ENCODE measurements at regions not wholly inside any gene's neighbourhood (a gene's known extent, or its start where the extent isn't known, plus 50 kb on each side); places are given as distances from the start of the nearest gene placed in this dataset.

- no peak for TF ChIP-seq IFI16 (CRISPR knock-in tag; IDR thresholded peaks at IDR 0.05)
Observed at GRCh38 chr10:128883231-128884032, 583.6 kb upstream of the MGMT start (continued).

DNA sequence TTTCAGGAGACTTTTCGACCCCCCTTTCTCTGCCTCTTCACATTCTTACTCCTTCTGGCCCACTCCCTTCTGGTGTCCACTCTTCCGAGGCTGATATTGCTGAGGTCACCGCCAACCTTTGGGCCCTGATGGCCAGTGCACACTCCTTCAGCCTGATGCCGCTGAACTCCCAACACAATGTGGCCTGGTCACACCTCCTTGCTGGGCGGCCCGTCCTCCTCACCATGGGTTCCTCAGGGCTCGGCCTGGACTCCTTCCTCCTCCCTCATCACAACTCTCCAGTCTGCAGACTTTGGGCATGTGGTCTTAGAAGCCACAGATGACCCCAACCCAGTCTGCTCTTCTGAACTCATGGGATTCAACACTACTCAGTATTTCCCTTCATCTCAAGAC, 583.0 kb upstream of the MGMT start:
- Histone ChIP-seq H3K4me3 (no peak overlapping the region), H2AFZ (ENCODE audit: low read depth, low read length) (no peak overlapping the region), H3K27ac (ENCODE audit: extremely low read depth, low read depth, low read length) (no peak overlapping the region), H3K4me1 (replicated peaks in 1 of 2; ENCODE audit: control insufficient read depth in 2 of 2, insufficient read depth in 2 of 2, low read length in 2 of 2) (no peaks in the 10 kb centered on the region), H4K20me1 (replicated peaks; ENCODE audit: control insufficient read depth, insufficient read depth, low read length) (no peaks in the 10 kb centered on the region), H3K27me3 (ENCODE audit: control insufficient read depth in 2 of 2, insufficient read depth in 2 of 2, low read length in 2 of 2) (no peaks in the 10 kb centered on the region), H3K4me2 (ENCODE audit: insufficient read depth, low read length) (no peak overlapping the region), H3K9ac (ENCODE audit: insufficient read depth in 1 of 2, low read depth in 2 of 2, low read length in 2 of 2) (no peak overlapping the region), H3K79me2 (ENCODE audit: control insufficient read depth, insufficient read depth, low read length) (no peaks in the 10 kb centered on the region), H3K36me3 (ENCODE audit: control insufficient read depth, insufficient read depth, low read length) (no peaks in the 10 kb centered on the region), H3K9me3 (replicated peaks; ENCODE audit: control insufficient read depth, insufficient read depth, low read depth, low read length) (no peaks in the 10 kb centered on the region), H3K9me1 (ENCODE audit: control insufficient read depth, insufficient read depth, low read length) (no peaks in the 10 kb centered on the region)
- intact Hi-C loops (cut with micrococcal nuclease) = no loop called here
- no TSS peak for BruUV-seq (replicated peaks)
- ChIA-PET POLR2A (no interaction called here), CTCF (ENCODE audit: low intra/inter-chr PET ratio) (no interaction called here)
- FAIRE-seq = no peak
- no peak for DNase-seq (ENCODE audit: extremely low read depth in 1 of 4, low spot score in 3 of 4)
- 0% methylated on average over 6 of the region's 7 CpGs for WGBS (ENCODE audit: insufficient coverage, low coverage, missing lambda C conversion rate)
- ATAC-seq = no peak
- in situ Hi-C loops (cut with MboI) = no loop called here
- TF ChIP-seq ZNF253 (CRISPR knock-in tag; conservative IDR thresholded peaks at IDR 0.05) (no peak), ZNF23 (CRISPR knock-in tag; IDR thresholded peaks at IDR 0.05) (no peak), CSDE1 (IDR thresholded peaks at IDR 0.05) (no peak)
- TF ChIP-seq, protein P1, sequence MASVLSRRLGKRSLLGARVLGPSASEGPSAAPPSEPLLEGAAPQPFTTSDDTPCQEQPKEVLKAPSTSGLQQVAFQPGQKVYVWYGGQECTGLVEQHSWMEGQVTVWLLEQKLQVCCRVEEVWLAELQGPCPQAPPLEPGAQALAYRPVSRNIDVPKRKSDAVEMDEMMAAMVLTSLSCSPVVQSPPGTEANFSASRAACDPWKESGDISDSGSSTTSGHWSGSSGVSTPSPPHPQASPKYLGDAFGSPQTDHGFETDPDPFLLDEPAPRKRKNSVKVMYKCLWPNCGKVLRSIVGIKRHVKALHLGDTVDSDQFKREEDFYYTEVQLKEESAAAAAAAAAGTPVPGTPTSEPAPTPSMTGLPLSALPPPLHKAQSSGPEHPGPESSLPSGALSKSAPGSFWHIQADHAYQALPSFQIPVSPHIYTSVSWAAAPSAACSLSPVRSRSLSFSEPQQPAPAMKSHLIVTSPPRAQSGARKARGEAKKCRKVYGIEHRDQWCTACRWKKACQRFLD (CRISPR knock-in tag; IDR thresholded peaks at IDR 0.05) = no peak

Measured in K562 (cell line).